ENCODE measurements at regions not wholly inside any gene's neighbourhood (a gene's known extent, or its start where the extent isn't known, plus 50 kb on each side); places are given as distances from the start of the nearest gene placed in this dataset.
"Not testable (repeated sequence)": the region's sequence is repeated elsewhere in the genome, so short reads cannot be mapped to it uniquely, and the experiment has no call there.

GRCh38 chr12:83461336-83461935 is 774.7 kb downstream of the TMTC2 start:
- POLR2A ChIA-PET: no interaction called here
- CTCF ChIA-PET: no interaction called here

GRCh38 chr12:83451189-83451588 is 764.5 kb downstream of the TMTC2 start:
- TF ChIP-seq, protein P1, sequence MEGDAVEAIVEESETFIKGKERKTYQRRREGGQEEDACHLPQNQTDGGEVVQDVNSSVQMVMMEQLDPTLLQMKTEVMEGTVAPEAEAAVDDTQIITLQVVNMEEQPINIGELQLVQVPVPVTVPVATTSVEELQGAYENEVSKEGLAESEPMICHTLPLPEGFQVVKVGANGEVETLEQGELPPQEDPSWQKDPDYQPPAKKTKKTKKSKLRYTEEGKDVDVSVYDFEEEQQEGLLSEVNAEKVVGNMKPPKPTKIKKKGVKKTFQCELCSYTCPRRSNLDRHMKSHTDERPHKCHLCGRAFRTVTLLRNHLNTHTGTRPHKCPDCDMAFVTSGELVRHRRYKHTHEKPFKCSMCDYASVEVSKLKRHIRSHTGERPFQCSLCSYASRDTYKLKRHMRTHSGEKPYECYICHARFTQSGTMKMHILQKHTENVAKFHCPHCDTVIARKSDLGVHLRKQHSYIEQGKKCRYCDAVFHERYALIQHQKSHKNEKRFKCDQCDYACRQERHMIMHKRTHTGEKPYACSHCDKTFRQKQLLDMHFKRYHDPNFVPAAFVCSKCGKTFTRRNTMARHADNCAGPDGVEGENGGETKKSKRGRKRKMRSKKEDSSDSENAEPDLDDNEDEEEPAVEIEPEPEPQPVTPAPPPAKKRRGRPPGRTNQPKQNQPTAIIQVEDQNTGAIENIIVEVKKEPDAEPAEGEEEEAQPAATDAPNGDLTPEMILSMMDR (IDR thresholded peaks at IDR 0.05; ENCODE audit: control extremely low read depth, extremely low read depth, low read depth, missing control alignments): no peak
- CTCF ChIA-PET: no interaction called here
- POLR2A ChIA-PET: no interaction called here

More at GRCh38 chr12:83461336-83461935, 774.7 kb downstream of the TMTC2 start:
- TF ChIP-seq, protein P1 (IDR thresholded peaks at IDR 0.05; ENCODE audit: control extremely low read depth, extremely low read depth, low read depth, missing control alignments): no peak
- no peak for DNase-seq (ENCODE audit: extremely low spot score)

GRCh38 chr12:83434600-83434999 is 747.9 kb downstream of the TMTC2 start:
- no peak for DNase-seq (ENCODE audit: extremely low spot score)
- ChIA-PET CTCF (no interaction called here), POLR2A (no interaction called here)
- TF ChIP-seq, protein P1 (IDR thresholded peaks at IDR 0.05; ENCODE audit: control extremely low read depth, extremely low read depth, low read depth, missing control alignments): no peak

More at GRCh38 chr12:83451189-83451588, 764.5 kb downstream of the TMTC2 start:
- no peak for DNase-seq (ENCODE audit: extremely low spot score)

GRCh38 chr12:83432176-83432719 is 745.5 kb downstream of the TMTC2 start:
- CTCF ChIA-PET: interaction anchor here (1.4 kb wide), 1 partner anchor 12 kb away, joined by 4 read pairs; no protein-coding TSS in a partner anchor
- no peak for DNase-seq (ENCODE audit: extremely low spot score)
- TF ChIP-seq, protein P1 (IDR thresholded peaks at IDR 0.05; ENCODE audit: control extremely low read depth, extremely low read depth, low read depth, missing control alignments): no peak
- POLR2A ChIA-PET: no interaction called here

- DNase-seq (ENCODE audit: extremely low spot score); CTCF ChIA-PET; POLR2A ChIA-PET: not testable (repeated sequence)
These were observed 741.0 kb downstream of the TMTC2 start for GRCh38 chr12:83427586-83428136.

GRCh38 chr12:83414981-83415380 is 728.3 kb downstream of the TMTC2 start:
- ChIA-PET POLR2A (no interaction called here), CTCF (no interaction called here)
- TF ChIP-seq, protein P1 (IDR thresholded peaks at IDR 0.05; ENCODE audit: control extremely low read depth, extremely low read depth, low read depth, missing control alignments): no peak

GRCh38 chr12:83408851-83409250 is 722.1 kb downstream of the TMTC2 start:
- no peak for DNase-seq (ENCODE audit: extremely low spot score)
- ChIA-PET CTCF (interaction anchor here (0.8 kb wide), 1 partner anchor 19 kb away, joined by 3 read pairs; no protein-coding TSS in a partner anchor), POLR2A (no interaction called here)
- TF ChIP-seq, protein P1 (IDR thresholded peaks at IDR 0.05; ENCODE audit: control extremely low read depth, extremely low read depth, low read depth, missing control alignments): no peak

More at GRCh38 chr12:83414981-83415380, 728.3 kb downstream of the TMTC2 start:
- no peak for DNase-seq (ENCODE audit: extremely low spot score)

All from GM10248 (cell line).